PC-9 (cell line): ENCODE measurements at regions not wholly inside any gene's neighbourhood (a gene's known extent, or its start where the extent isn't known, plus 50 kb on each side); places are given as distances from the start of the nearest gene placed in this dataset.

Experiments used
- EZH2 ChIP-seq: fragments of 200-600 bp; sonication (generic); IDR thresholded peaks from 2 replicates; pipeline ENCODE4 v1.8.0; 2017; ENCODE audit warnings: antibody characterized with exemption, low read depth
- TF ChIP-seq, protein P1 (sequence below): fragments of 200-600 bp; sonication (generic); conservative IDR thresholded peaks from 2 replicates; pipeline ENCODE4 v1.6.1; 2017; ENCODE audit warnings: mixed run types, antibody characterized with exemption, mild to moderate bottlenecking, moderate library complexity

DNA sequence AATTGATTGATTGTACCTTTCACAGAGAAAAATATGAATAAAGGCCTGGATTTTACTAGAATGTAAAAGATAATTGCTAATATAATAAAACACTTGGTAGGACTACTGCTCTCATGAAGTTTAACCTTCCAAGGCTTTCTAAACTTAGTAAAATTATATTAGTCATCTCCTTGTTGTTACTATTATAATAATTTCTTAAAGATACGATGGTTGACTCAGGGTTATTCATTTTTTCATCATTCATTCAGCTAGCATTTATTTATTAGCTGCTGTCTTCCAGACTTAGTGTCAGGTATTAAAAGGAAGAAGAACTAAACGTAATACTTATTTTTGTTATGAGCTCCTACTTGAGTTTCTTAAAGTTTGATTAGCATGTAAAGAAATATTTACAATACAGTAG, 771.6 kb upstream of the NR2F2 start:
- TF ChIP-seq, protein P1, sequence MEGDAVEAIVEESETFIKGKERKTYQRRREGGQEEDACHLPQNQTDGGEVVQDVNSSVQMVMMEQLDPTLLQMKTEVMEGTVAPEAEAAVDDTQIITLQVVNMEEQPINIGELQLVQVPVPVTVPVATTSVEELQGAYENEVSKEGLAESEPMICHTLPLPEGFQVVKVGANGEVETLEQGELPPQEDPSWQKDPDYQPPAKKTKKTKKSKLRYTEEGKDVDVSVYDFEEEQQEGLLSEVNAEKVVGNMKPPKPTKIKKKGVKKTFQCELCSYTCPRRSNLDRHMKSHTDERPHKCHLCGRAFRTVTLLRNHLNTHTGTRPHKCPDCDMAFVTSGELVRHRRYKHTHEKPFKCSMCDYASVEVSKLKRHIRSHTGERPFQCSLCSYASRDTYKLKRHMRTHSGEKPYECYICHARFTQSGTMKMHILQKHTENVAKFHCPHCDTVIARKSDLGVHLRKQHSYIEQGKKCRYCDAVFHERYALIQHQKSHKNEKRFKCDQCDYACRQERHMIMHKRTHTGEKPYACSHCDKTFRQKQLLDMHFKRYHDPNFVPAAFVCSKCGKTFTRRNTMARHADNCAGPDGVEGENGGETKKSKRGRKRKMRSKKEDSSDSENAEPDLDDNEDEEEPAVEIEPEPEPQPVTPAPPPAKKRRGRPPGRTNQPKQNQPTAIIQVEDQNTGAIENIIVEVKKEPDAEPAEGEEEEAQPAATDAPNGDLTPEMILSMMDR = no peak
- TF ChIP-seq EZH2 = no peak
